K562 (cell line): ENCODE measurements at regions not wholly inside any gene's neighbourhood (a gene's known extent, or its start where the extent isn't known, plus 50 kb on each side); places are given as distances from the start of the nearest gene placed in this dataset.

Experiments
- ATAC-seq: fragments of 200-7000 bp; cut with Tn5 transposase; 3 replicates; pipeline ENCODE4 v1.9.1; 2020; ENCODE audit warnings: moderate library complexity
- BruUV-seq: library from RNA; stranded (reverse); fragments of 400-500 nt; replicated peaks from 2 replicates; lab custom pipeline; 2021; lab: Mats Ljungman, UMichigan
- CTCF ChIA-PET: fragments of 300-600 bp; formaldehyde crosslinking; extraction: SDS; loops from one replicate; lab custom pipeline; 2021; ENCODE audit warnings: low intra/inter-chr PET ratio; lab: Yijun Ruan, JAX
- POLR2A ChIA-PET: fragments of 300-600, 350-650 bp; sonication (Branson Sonifier 250); formaldehyde crosslinking; extraction: SDS; loops from one replicate; lab custom pipeline; 2021; ENCODE audit warnings: antibody characterized with exemption, inconsistent platforms; lab: Yijun Ruan, JAX
- DNase-seq, 4 experiments: peaks; one replicate each; pipeline versions ENCODE4 v3.0.0 to v3.0.0-alpha.2; 2011 to 2018; ENCODE audit warnings: low spot score in 3 of 4, mixed read lengths in 3 of 4; ENCODE audit errors: extremely low read depth in 1 of 4
- FAIRE-seq: peaks from 2 replicates; lab custom pipeline; 2011; peaks lifted over from hg19 to GRCh38; lab: Jason Lieb, UNC
- H2AFZ ChIP-seq: 2 replicates; pipeline ENCODE4 v1.6.0; 2011; ENCODE audit warnings: low read depth, low read length, control low read depth, inconsistent platforms
- H3K27ac ChIP-seq: fragments of 200-600 bp; 3 replicates; pipeline ENCODE4 v1.8.0; 2011; ENCODE audit warnings: low read depth, mild to moderate bottlenecking, control low read depth, inconsistent platforms, low read length, moderate library complexity, mixed read lengths; ENCODE audit errors: extremely low read depth
- H3K27me3 ChIP-seq, 2 experiments: fragments of 300-600 bp in 1 of 2; 2 replicates in 1 of 2; 3 replicates in 1 of 2; pipeline versions ENCODE4 v1.6.0 to v1.8.0; 2011; ENCODE audit warnings: inconsistent platforms in 2 of 2, low read length in 2 of 2, mild to moderate bottlenecking in 1 of 2, mixed read lengths in 1 of 2, moderate library complexity in 1 of 2; ENCODE audit not compliant: control insufficient read depth in 2 of 2, insufficient read depth in 2 of 2
- H3K36me3 ChIP-seq: fragments of 300-600 bp; 3 replicates; pipeline ENCODE4 v1.8.0; 2011; ENCODE audit warnings: mild to moderate bottlenecking, low read length, inconsistent platforms; ENCODE audit not compliant: control insufficient read depth, insufficient read depth
- H3K4me1 ChIP-seq, 2 experiments: fragments of 200-600 bp in 1 of 2; replicated peaks in 1 of 2; 2 replicates in 1 of 2; 3 replicates in 1 of 2; pipeline versions ENCODE4 v1.5.1 to v1.8.0; 2011; ENCODE audit warnings: inconsistent platforms in 2 of 2, low read length in 2 of 2, mild to moderate bottlenecking in 1 of 2, mixed read lengths in 1 of 2, moderate library complexity in 1 of 2; ENCODE audit not compliant: control insufficient read depth in 2 of 2, insufficient read depth in 2 of 2
- H3K4me2 ChIP-seq: 2 replicates; pipeline ENCODE4 v1.6.1; 2011; ENCODE audit warnings: low read length, control low read depth, inconsistent platforms, mixed read lengths; ENCODE audit not compliant: insufficient read depth
- H3K4me3 ChIP-seq: fragments of 200-600 bp; sonication (generic), shearing (Covaris generic); 2 replicates; pipeline ENCODE4 v1.5.1; 2016; ENCODE audit warnings: control low read depth, inconsistent platforms
- H3K79me2 ChIP-seq: fragments of 200-600 bp; 3 replicates; pipeline ENCODE4 v1.8.0; 2011; ENCODE audit warnings: low read length, inconsistent platforms; ENCODE audit not compliant: control insufficient read depth, insufficient read depth
- H3K9ac ChIP-seq, 2 experiments: 2 replicates each; pipeline versions ENCODE4 v1.6.0 to v1.6.1; 2011; ENCODE audit warnings: low read depth in 2 of 2, low read length in 2 of 2, control low read depth in 1 of 2, inconsistent platforms in 1 of 2, mild to moderate bottlenecking in 1 of 2, mixed read lengths in 1 of 2; ENCODE audit not compliant: insufficient read depth in 1 of 2
- H3K9me1 ChIP-seq: one replicate; pipeline ENCODE4 v1.6.0; 2011; ENCODE audit warnings: inconsistent platforms, mild to moderate bottlenecking, low read length, moderate library complexity; ENCODE audit not compliant: control insufficient read depth, insufficient read depth
- H3K9me3 ChIP-seq: replicated peaks from 2 replicates; pipeline ENCODE4 v1.5.1; 2011; ENCODE audit warnings: low read depth, low read length, inconsistent platforms; ENCODE audit not compliant: control insufficient read depth, insufficient read depth
- H4K20me1 ChIP-seq: replicated peaks from 2 replicates; pipeline ENCODE4 v1.6.1; 2011; ENCODE audit warnings: low read length, inconsistent platforms, mixed read lengths; ENCODE audit not compliant: control insufficient read depth, insufficient read depth
- HLTF ChIP-seq: fragments of 450-650 bp; IDR thresholded peaks from 2 replicates; pipeline ENCODE4 v1.6.1; 2016
- LEF1 ChIP-seq: fragments of 450-650 bp; IDR thresholded peaks from 2 replicates; pipeline ENCODE4 v1.6.1; 2016; ENCODE audit warnings: mild to moderate bottlenecking
- MLLT1 ChIP-seq, 2 experiments: fragments of 450-650 bp; IDR thresholded peaks; 2 replicates each; pipeline ENCODE4 v1.6.1; 2016
- MTA3 ChIP-seq: fragments of 450-650 bp; formaldehyde crosslinking; IDR thresholded peaks from 2 replicates; pipeline ENCODE4 v1.6.1; 2017; ENCODE audit warnings: mild to moderate bottlenecking, borderline replicate concordance
- PHF8 ChIP-seq: fragments of 200-600 bp; sonication (generic); IDR thresholded peaks from 2 replicates; pipeline ENCODE4 v1.6.1; 2012; ENCODE audit warnings: mixed run types, mild to moderate bottlenecking, inconsistent platforms, low read length, moderate library complexity, borderline replicate concordance
- ZNF124 ChIP-seq: sonication (generic); formaldehyde crosslinking; IDR thresholded peaks from 2 replicates; pipeline ENCODE4 v1.8.1; 2022; ENCODE audit warnings: missing genetic modification reagents
- ZNF224 ChIP-seq: sonication (generic); formaldehyde crosslinking; IDR thresholded peaks from 2 replicates; pipeline ENCODE4 v1.8.0; 2022; ENCODE audit warnings: mild to moderate bottlenecking, missing genetic modification reagents
- WGBS: fragments of 100-300 bp; shearing (Covaris generic); methylation state at CpG from one replicate; pipeline ENCODE4 v1.1.6; 2016; ENCODE audit warnings: low coverage, mixed read lengths; ENCODE audit not compliant: insufficient coverage; ENCODE audit errors: missing lambda C conversion rate; 5-methylcytosine and 5-hydroxymethylcytosine counted together
- in situ Hi-C: fragments of 300-500 bp; cut with MboI; formaldehyde crosslinking; loops from 4 replicates; pipeline ENCODE4 v1.15.0; 2018; ENCODE audit warnings: inconsistent platforms, mixed read lengths
- intact Hi-C: fragments of 100-400 bp; cut with micrococcal nuclease; formaldehyde crosslinking; loops from 2 replicates; pipeline ENCODE4 v1.14.2; 2022
- TF ChIP-seq, protein P1 (sequence below), 3 experiments: fragments of 200-800 bp in 1 of 3; fragments of 250-450 bp in 1 of 3; fragments of 450-650 bp in 1 of 3; sonication (Bioruptor Pico) in 1 of 3; sonication (Bioruptor generic) in 1 of 3; formaldehyde crosslinking in 1 of 3; IDR thresholded peaks; 2 replicates each; pipeline versions ENCODE4 v1.6.1 to v1.8.0; 2016 to 2022; ENCODE audit warnings: mild to moderate bottlenecking in 2 of 3, missing genetic modification characterization in 2 of 3, missing compliant biosample characterization in 1 of 3, moderate library complexity in 1 of 3
- TF ChIP-seq, protein P2 (sequence below), 2 experiments: fragments of 450-650 bp; IDR thresholded peaks; 2 replicates each; pipeline ENCODE4 v1.6.1; 2016; ENCODE audit warnings: mild to moderate bottlenecking in 2 of 2, borderline replicate concordance in 1 of 2, low read depth in 1 of 2, moderate library complexity in 1 of 2

DNA sequence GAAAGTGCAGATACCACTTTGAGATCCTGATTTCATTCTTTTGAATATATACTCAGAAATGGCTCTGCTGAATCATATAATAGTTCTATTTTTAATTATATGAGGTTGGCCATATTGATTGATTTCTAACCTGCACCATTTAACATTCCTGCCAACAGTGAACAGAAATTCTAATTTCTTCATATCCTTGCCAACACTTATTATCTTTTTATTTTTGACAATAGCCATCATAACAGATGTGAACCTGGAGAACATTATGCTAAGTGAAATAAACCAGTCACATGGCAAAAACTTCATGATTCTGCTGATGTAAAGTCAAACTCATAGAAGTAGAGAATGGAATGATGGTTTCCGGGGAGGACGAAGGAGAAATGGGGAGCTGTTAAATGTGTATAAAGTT is 344.5 kb upstream of the CYRIA start:
- Histone ChIP-seq H3K79me2 (no peaks in the 10 kb centered on the region), H3K9me1 (no peaks in the 10 kb centered on the region), H3K27me3 (no peaks in the 10 kb centered on the region), H3K9ac (no peak overlapping the region), H3K4me3 (no peak overlapping the region), H3K4me2 (no peak overlapping the region), H3K27ac (no peak overlapping the region), H3K36me3 (no peaks in the 10 kb centered on the region), H2AFZ (no peak overlapping the region), H3K9me3 (no peaks in the 10 kb centered on the region), H3K4me1 (no peaks in the 10 kb centered on the region), H4K20me1 (no peaks in the 10 kb centered on the region)
- CTCF ChIA-PET = no interaction called here
- no TSS peak for BruUV-seq
- no peak for DNase-seq
- no peak for ATAC-seq
- FAIRE-seq = no peak
- WGBS = 3% methylated on average over 2 of the region's 2 CpGs
- intact Hi-C loops (no loop called here), in situ Hi-C loops (no loop called here)
- POLR2A ChIA-PET = no interaction called here
- TF ChIP-seq PHF8 (no peak), HLTF (no peak), ZNF224 (CRISPR knock-in tag) (no peak), MTA3 (no peak), LEF1 (no peak), MLLT1 (IDR thresholded peaks at IDR 0.05) (no peak), ZNF124 (CRISPR knock-in tag) (no peak)
- TF ChIP-seq, protein P1, sequence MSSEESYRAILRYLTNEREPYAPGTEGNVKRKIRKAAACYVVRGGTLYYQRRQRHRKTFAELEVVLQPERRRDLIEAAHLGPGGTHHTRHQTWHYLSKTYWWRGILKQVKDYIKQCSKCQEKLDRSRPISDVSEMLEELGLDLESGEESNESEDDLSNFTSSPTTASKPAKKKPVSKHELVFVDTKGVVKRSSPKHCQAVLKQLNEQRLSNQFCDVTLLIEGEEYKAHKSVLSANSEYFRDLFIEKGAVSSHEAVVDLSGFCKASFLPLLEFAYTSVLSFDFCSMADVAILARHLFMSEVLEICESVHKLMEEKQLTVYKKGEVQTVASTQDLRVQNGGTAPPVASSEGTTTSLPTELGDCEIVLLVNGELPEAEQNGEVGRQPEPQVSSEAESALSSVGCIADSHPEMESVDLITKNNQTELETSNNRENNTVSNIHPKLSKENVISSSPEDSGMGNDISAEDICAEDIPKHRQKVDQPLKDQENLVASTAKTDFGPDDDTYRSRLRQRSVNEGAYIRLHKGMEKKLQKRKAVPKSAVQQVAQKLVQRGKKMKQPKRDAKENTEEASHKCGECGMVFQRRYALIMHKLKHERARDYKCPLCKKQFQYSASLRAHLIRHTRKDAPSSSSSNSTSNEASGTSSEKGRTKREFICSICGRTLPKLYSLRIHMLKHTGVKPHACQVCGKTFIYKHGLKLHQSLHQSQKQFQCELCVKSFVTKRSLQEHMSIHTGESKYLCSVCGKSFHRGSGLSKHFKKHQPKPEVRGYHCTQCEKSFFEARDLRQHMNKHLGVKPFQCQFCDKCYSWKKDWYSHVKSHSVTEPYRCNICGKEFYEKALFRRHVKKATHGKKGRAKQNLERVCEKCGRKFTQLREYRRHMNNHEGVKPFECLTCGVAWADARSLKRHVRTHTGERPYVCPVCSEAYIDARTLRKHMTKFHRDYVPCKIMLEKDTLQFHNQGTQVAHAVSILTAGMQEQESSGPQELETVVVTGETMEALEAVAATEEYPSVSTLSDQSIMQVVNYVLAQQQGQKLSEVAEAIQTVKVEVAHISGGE (CRISPR knock-in tag; IDR thresholded peaks at IDR 0.05) = no peak
- TF ChIP-seq, protein P2, sequence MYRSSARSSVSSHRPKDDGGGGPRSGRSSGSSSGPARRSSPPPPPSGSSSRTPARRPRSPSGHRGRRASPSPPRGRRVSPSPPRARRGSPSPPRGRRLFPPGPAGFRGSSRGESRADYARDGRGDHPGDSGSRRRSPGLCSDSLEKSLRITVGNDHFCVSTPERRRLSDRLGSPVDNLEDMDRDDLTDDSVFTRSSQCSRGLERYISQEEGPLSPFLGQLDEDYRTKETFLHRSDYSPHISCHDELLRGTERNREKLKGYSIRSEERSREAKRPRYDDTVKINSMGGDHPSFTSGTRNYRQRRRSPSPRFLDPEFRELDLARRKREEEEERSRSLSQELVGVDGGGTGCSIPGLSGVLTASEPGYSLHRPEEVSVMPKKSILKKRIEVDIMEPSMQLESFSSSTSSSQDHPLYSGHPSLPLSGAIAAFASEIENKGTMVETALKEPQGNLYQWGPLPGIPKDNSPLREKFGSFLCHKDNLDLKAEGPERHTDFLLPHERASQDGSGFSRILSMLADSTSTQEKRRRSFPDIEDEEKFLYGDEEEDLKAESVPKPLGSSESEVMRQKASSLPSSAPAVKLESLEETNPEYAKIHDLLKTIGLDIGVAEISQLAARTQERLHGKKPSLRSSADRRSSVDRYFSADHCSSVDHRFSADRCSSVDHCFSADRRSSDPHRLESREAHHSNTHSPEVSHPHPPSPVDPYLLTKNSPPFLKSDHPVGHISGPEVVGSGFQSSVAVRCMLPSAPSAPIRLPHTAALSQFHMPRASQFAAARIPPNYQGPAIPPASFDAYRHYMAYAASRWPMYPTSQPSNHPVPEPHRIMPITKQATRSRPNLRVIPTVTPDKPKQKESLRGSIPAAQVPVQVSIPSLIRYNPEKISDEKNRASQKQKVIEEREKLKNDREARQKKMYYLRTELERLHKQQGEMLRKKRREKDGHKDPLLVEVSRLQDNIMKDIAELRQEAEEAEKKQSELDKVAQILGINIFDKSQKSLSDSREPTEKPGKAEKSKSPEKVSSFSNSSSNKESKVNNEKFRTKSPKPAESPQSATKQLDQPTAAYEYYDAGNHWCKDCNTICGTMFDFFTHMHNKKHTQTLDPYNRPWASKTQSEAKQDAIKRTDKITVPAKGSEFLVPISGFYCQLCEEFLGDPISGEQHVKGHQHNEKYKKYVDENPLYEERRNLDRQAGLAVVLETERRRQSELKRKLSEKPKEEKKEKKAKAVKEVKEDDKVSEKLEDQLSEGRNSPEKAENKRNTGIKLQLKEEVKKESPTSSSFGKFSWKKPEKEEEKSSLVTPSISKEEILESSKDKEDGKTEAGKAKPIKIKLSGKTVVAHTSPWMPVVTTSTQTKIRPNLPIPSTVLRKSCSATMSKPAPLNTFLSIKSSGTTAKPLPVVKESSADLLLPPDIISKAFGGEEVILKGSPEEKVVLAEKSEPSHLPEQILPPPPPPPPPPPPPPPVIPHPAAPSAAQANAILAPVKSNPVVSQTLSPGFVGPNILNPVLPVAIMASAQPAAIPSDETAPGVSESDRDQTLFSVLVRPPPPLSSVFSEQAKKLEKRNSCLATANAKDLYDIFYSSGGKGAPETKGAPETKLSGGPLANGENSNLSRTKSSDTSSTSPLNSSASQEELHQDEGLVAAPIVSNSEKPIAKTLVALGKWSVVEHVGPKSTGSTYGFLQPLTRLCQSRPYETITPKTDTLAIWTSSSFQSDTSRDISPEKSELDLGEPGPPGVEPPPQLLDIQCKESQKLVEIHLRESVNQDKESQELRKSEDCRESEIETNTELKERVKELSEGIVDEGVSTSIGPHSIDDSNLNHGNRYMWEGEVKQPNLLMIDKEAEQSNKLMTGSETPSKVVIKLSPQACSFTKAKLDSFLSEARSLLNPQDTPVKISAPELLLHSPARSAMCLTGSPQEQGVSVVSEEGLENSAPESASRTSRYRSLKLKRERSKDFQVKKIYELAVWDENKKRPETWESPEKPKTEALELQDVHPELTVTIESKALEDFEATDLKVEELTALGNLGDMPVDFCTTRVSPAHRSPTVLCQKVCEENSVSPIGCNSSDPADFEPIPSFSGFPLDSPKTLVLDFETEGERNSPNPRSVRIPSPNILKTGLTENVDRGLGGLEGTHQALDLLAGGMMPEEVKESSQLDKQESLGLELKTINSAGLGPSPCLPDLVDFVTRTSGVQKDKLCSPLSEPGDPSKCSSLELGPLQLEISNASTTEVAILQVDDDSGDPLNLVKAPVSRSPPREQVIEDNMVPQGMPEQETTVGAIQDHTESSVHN (IDR thresholded peaks at IDR 0.05; ENCODE audit: borderline replicate concordance in 1 of 2, low read depth in 1 of 2) = no peak
